ENCODE measurements at regions not wholly inside any gene's neighbourhood (a gene's known extent, or its start where the extent isn't known, plus 50 kb on each side); places are given as distances from the start of the nearest gene placed in this dataset.

- ChIA-PET POLR2A (ENCODE audit: low non-redundant PET) (no interaction called here), CTCF (no interaction called here)
- Histone ChIP-seq H3K9me3 (ENCODE audit: low read depth, low read length, poor library complexity, severe bottlenecking) (no peaks in the 10 kb centered on the region), H3K27ac (ENCODE audit: low read depth, low read length, poor library complexity, severe bottlenecking) (no peak overlapping the region), H3K4me1 (ENCODE audit: insufficient read depth, low read length, poor library complexity, severe bottlenecking) (no peaks in the 10 kb centered on the region), H3K27me3 (replicated peaks; ENCODE audit: insufficient read depth, low read depth, low read length, poor library complexity) (no peaks in the 10 kb centered on the region), H3K36me3 (ENCODE audit: insufficient read depth, low read length, poor library complexity, severe bottlenecking) (no peaks in the 10 kb centered on the region), H3K4me3 (ENCODE audit: low read depth, low read length, poor library complexity, severe bottlenecking) (no peak overlapping the region)
- TF ChIP-seq EZH2 (IDR thresholded peaks at IDR 0.05; ENCODE audit: borderline replicate concordance, low read depth, low read length, poor library complexity, severe bottlenecking) (no peak), CTCF (conservative IDR thresholded peaks at IDR 0.05; ENCODE audit: low read depth, low read length) (no peak)
- no peak for DNase-seq (ENCODE audit: low spot score)
- intact Hi-C loops (cut with micrococcal nuclease; ENCODE audit: unreplicated experiment) = no loop called here
- BruUV-seq (replicated peaks) = no TSS peak
Observed at GRCh38 chr5:175365866-175366265, 78.1 kb downstream of the DRD1 start.

- Histone ChIP-seq H3K27ac (ENCODE audit: low read depth, low read length, poor library complexity, severe bottlenecking) (no peak overlapping the region), H3K9me3 (ENCODE audit: low read depth, low read length, poor library complexity, severe bottlenecking) (no peaks in the 10 kb centered on the region)
- no TSS peak for BruUV-seq (replicated peaks)
Observed at GRCh38 chr5:175363300-175363699, 80.7 kb downstream of the DRD1 start.

GRCh38 chr5:175357995-175358394 lies 86.0 kb downstream of the DRD1 start:
- no peaks in the 10 kb centered on the region for H3K27me3 ChIP-seq (replicated peaks; ENCODE audit: insufficient read depth, low read depth, low read length, poor library complexity)
- no peaks in the 10 kb centered on the region for H3K36me3 ChIP-seq (ENCODE audit: insufficient read depth, low read length, poor library complexity, severe bottlenecking)
- intact Hi-C loops (cut with micrococcal nuclease; ENCODE audit: unreplicated experiment) = no loop called here
- no peak overlapping the region for H3K27ac ChIP-seq (ENCODE audit: low read depth, low read length, poor library complexity, severe bottlenecking)
- TF ChIP-seq EZH2 (IDR thresholded peaks at IDR 0.05; ENCODE audit: borderline replicate concordance, low read depth, low read length, poor library complexity, severe bottlenecking) = no peak
- TF ChIP-seq CTCF (conservative IDR thresholded peaks at IDR 0.05; ENCODE audit: low read depth, low read length) = no peak
- H3K9me3 ChIP-seq (ENCODE audit: low read depth, low read length, poor library complexity, severe bottlenecking) = no peaks in the 10 kb centered on the region
- CTCF ChIA-PET = no interaction called here
- no peak overlapping the region for H3K4me3 ChIP-seq (ENCODE audit: low read depth, low read length, poor library complexity, severe bottlenecking)
- POLR2A ChIA-PET (ENCODE audit: low non-redundant PET) = no interaction called here
- no TSS peak for BruUV-seq (replicated peaks)
- H3K4me1 ChIP-seq (ENCODE audit: insufficient read depth, low read length, poor library complexity, severe bottlenecking) = peaks cover 4% of the 10 kb centered on the region
- DNase-seq (ENCODE audit: low spot score) = no peak

More at GRCh38 chr5:175363300-175363699, 80.7 kb downstream of the DRD1 start:
- no peaks in the 10 kb centered on the region for H3K36me3 ChIP-seq (ENCODE audit: insufficient read depth, low read length, poor library complexity, severe bottlenecking)
- no peak overlapping the region for H3K4me3 ChIP-seq (ENCODE audit: low read depth, low read length, poor library complexity, severe bottlenecking)
- no peak for DNase-seq (ENCODE audit: low spot score)
- CTCF ChIA-PET = no interaction called here
- intact Hi-C loops (cut with micrococcal nuclease; ENCODE audit: unreplicated experiment) = no loop called here
- no peaks in the 10 kb centered on the region for H3K27me3 ChIP-seq (replicated peaks; ENCODE audit: insufficient read depth, low read depth, low read length, poor library complexity)
- no peak for TF ChIP-seq CTCF (conservative IDR thresholded peaks at IDR 0.05; ENCODE audit: low read depth, low read length)
- no peak for TF ChIP-seq EZH2 (IDR thresholded peaks at IDR 0.05; ENCODE audit: borderline replicate concordance, low read depth, low read length, poor library complexity, severe bottlenecking)
- POLR2A ChIA-PET (ENCODE audit: low non-redundant PET) = no interaction called here
- H3K4me1 ChIP-seq (ENCODE audit: insufficient read depth, low read length, poor library complexity, severe bottlenecking) = peaks cover 4% of the 10 kb centered on the region

Measured in A673 (cell line).